Amniotic stem cell (primary cell): ENCODE measurements at regions not wholly inside any gene's neighbourhood (a gene's known extent, or its start where the extent isn't known, plus 50 kb on each side); places are given as distances from the start of the nearest gene placed in this dataset.

Experiments
- DNase-seq: peaks from one replicate; lab custom pipeline; 2025; lab: John Stamatoyannopoulos, UW

- DNase-seq = no peak
Observed at GRCh38 chr21:39124681-39125251, 58.5 kb downstream of the PSMG1 start.

- no peak for DNase-seq
Observed at GRCh38 chr21:39123375-39123774, 59.9 kb downstream of the PSMG1 start.

- no peak for DNase-seq
Observed at GRCh38 chr21:39121600-39122355, 61.5 kb downstream of the PSMG1 start.

- DNase-seq = no peak
Observed at GRCh38 chr21:39120876-39121599, 62.2 kb downstream of the PSMG1 start.

GRCh38 chr21:39119891-39120290 is 63.4 kb downstream of the PSMG1 start:
- DNase-seq = no peak

DNA sequence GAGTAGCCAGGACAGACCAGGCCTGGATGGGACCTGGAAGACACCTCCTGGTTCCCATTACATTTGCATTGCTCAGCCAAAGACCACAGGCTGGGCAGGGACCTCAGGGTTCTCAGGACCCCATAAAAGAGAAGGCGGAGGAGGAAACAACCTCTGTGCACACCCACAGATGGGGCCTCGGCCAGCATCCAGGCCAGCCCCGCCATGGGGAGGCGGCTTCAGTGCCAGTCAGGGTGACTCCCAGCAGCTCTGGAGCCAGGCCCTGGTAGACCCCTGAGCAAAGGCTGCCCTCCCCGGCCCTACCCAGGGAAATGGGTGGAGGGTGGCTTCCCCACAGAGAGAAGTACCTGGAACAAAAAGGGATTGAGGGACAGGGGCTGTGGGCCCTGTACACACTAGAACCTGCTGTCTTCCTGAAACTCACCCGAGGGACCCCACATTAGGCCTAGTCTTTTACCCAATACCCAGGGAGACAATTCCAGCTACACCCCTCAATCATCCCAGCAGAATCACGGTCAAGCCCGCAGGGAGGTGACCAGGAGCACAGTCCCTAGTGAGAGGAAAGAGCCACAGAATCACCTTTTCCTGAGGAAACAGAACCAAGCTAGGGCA is 64.5 kb downstream of the PSMG1 start:
- DNase-seq = no peak

- no peak for DNase-seq
Observed at GRCh38 chr21:39118061-39118460, 65.2 kb downstream of the PSMG1 start.

DNA sequence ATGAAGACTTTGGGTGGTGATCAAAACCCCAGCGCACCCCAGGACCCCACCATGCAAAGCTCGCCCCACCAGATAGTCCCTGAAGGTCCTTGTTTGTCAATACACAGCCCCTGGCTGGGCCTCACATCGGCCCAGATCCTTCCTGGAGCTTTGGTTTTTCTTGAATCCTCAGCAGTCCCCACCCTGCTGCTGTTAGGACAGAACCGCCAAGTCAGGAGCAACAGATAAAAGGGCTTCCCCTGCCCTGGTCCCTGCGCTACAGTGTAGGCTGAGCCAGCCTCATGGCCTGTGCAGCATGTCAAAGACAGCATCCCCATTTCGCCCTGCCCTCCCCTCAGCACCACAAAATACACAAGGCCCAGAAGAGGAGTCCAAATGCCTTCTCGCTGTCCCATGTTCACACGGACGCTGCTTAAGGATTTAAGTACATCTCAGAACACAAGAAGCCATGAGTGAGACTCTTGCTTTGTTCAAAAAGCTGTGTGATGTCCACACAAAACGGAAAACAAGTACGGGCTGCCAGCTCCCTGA is 65.7 kb downstream of the PSMG1 start:
- no peak for DNase-seq

GRCh38 chr21:39116761-39117439 is 66.4 kb downstream of the PSMG1 start:
- DNase-seq = no peak

GRCh38 chr21:39115576-39116235 is 67.5 kb downstream of the PSMG1 start:
- DNase-seq = no peak

- DNase-seq = no peak
Observed at GRCh38 chr21:39114871-39115575, 68.2 kb downstream of the PSMG1 start.

- DNase-seq = no peak
Observed at GRCh38 chr21:39111931-39112550, 71.2 kb downstream of the PSMG1 start.

DNA sequence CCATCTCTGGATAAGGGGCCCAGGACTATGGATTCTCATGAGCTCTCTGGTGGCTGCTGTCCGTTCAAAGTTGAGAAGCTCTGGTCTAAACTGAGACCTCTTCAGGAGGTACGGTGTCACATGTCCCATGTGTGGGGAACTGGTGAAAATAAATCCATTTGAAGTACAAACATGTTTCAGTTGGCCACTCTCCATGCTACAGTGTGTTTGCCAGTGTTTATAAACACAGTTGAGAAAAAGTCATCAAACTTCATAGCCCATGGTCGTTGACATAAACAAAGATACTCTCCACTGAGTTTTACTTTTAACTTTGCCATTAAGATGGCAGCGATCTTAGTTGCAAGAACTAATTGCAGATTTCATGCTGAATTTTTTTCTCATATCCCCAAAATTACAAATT is 72.8 kb downstream of the PSMG1 start:
- no peak for DNase-seq

DNA sequence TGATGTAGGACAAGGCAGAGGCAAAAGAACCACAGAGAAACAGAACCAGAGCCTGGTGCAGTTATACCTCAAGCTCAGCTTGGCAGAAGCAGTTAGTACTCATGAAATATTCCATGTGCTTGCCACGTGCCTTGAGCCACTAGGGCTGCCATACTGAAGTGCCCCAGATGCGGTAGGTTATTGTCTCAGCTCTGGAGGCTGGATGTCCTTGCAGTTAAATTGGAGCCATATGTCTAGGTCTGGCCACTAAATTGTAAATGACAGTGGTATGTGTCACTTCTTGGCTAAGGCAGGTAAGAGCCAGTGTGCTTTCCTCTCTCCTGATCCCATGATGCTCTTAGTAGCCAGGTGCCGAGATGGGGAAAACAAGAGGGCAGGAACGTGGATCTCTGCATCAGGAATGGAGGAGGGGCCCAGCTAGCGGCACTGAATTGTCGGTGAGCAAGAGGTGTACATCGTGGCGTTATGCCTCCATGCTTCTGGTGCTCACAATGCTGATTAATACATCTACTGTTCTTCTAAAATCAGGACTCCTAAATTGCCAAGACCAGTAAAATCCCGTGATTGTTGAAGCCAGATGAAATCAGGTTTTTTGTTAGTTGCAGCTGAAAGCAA is 73.5 kb downstream of the PSMG1 start:
- no peak for DNase-seq

DNA sequence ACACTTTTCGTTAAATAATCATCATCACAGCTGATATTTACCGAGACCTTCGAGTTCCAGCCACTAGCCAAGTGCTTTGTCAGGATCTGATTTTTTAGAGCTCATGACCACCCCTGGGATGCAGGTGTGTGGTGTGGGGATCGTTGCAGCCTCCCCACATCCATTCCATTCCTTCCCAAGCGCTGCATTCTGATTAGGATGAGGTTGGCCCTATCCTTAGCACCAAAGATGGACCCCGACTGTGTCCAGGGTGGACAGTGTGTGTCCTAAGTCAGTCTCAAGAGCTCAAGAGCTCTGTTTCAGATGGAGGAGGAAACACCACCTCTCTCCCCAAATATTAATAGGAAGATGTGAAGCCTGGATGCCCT is 74.1 kb downstream of the PSMG1 start:
- DNase-seq = no peak

- no peak for DNase-seq
Observed at GRCh38 chr21:39108291-39109162, 74.7 kb downstream of the PSMG1 start.

DNA sequence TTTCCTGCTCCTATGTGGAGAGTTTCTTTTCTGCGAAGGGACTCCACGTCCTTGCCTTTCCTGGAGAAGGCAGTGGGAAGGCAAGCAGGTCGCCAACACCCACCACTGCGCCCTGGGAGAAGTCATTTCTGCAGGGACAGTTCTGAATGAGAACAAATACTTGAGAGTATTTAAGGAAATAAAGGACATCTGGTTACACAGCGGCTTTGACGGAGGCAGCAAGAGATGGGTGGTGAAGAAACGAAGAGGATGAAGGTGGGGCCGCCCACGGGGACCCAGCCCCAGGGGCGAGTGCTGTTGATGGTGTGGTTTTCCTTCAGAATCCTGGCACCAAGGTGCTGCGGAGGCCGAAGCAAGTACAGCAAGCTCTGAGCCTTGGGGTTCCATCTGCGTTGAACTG is 75.5 kb downstream of the PSMG1 start:
- DNase-seq = no peak

DNA sequence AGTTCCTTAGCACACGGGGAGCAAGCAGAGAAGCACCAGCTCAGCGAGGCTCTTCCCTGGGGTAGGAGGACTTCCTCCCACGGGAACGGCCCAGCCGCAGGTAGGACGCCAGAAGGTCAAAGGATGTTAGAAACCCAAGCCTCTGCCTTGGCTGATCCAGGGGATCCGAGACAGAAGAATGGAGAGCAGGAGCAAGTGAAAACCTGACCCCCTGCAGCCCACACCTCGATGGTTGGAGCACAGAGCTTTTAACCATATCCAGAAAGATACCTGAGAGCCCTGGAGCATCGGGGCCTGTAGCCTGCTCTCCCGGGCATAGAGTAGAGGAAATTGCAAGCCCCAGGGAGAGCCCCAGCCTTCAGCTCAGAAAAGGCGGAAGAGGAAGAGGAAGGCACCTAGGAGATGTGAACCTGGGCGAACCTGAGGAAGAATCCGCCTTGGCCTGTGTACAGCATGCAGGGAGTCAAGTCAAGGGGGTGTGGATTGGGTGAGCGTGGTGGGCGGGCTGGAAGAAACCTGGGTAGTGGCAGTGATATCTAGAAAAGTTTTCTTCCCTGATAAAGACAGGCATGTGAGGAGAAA is 76.3 kb downstream of the PSMG1 start:
- no peak for DNase-seq

GRCh38 chr21:39105836-39106235 is 77.4 kb downstream of the PSMG1 start:
- no peak for DNase-seq
